ENCODE measurements at regions not wholly inside any gene's neighbourhood (a gene's known extent, or its start where the extent isn't known, plus 50 kb on each side); places are given as distances from the start of the nearest gene placed in this dataset.

DNA sequence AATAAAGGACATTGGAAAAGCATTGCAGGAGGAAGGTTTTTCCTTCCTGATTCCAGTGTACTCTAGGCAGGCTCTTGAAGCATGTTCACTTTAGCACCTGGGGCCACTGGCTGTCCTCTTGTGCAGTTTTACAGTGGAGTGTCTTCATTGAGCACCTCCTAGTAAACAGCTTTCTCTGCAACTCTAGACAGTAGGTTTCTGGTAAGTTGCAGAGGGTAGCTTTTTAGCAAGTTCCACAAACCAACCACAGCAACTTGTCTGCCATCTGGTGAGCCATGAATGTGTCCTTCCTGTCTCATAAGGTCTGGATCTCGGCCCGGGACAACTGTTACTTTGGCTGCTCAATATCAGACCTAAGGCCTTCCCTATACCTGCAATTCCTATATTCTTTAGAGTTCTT, 488.0 kb downstream of the MAN2A1 start:
- DNase-seq (no peak), ATAC-seq (no peak)
- no peaks in the 10 kb centered on the region for H3K4me1 ChIP-seq
- no peaks in the 10 kb centered on the region for H3K36me3 ChIP-seq
- intact Hi-C loops (cut with DNase I; ENCODE audit: low total_unique reads) = no loop called here
- no peaks in the 10 kb centered on the region for H3K9me3 ChIP-seq
- no peak overlapping the region for H3K27ac ChIP-seq
- TF ChIP-seq POLR2A (IDR thresholded peaks at IDR 0.05) = no peak
- TF ChIP-seq, protein P1, sequence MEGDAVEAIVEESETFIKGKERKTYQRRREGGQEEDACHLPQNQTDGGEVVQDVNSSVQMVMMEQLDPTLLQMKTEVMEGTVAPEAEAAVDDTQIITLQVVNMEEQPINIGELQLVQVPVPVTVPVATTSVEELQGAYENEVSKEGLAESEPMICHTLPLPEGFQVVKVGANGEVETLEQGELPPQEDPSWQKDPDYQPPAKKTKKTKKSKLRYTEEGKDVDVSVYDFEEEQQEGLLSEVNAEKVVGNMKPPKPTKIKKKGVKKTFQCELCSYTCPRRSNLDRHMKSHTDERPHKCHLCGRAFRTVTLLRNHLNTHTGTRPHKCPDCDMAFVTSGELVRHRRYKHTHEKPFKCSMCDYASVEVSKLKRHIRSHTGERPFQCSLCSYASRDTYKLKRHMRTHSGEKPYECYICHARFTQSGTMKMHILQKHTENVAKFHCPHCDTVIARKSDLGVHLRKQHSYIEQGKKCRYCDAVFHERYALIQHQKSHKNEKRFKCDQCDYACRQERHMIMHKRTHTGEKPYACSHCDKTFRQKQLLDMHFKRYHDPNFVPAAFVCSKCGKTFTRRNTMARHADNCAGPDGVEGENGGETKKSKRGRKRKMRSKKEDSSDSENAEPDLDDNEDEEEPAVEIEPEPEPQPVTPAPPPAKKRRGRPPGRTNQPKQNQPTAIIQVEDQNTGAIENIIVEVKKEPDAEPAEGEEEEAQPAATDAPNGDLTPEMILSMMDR (IDR thresholded peaks at IDR 0.05 in 4 of 5, conservative IDR thresholded peaks at IDR 0.05 in 1 of 5) = no peak
- no peak overlapping the region for H3K4me3 ChIP-seq
- no peaks in the 10 kb centered on the region for H3K27me3 ChIP-seq
- in situ Hi-C loops (cut with MboI; ENCODE audit: low sequenced_read_pairs in 4 of 4) = no loop called here

DNA sequence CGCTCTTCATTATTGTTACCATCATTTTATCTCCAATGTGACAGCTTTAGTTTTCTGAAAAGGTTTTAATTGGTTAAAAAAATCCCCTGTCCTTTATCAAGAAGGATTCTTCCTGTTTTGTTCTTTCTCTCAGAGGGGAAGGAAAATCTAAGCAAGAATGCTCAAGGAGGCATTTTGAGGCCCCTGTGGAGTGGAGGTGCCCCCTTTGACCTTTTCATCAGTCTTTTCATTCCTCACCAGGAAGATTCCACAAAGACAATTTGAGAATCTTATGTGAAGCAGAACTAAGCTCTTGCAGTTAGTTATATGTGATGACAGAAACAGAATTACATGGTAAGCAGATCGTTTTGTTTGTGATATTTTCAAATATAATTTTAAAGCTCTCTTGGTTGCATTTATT, 489.6 kb downstream of the MAN2A1 start:
- intact Hi-C loops (cut with DNase I; ENCODE audit: low total_unique reads) = no loop called here
- TF ChIP-seq, protein P1 (IDR thresholded peaks at IDR 0.05 in 4 of 5, conservative IDR thresholded peaks at IDR 0.05 in 1 of 5) = no peak
- TF ChIP-seq POLR2A (IDR thresholded peaks at IDR 0.05) = no peak

DNA sequence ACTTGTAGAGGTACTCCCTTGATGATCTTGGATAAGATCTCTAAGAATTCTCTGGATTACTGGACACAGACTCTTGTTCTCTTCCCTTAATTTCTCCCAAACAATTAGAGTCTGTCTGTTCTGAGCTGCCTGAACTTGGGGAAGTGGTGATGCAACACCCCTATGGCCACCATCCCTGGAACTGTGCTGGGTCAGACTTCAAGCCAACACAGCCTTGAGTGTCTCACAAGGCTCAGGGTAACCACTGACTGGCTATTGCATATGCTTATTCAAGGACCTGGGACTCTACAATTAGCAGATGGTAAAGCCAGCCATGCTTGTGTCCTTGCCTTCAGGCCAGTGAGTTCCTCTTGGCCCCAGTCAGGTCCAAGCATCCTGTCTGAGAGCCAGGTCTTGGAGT, 504.5 kb downstream of the MAN2A1 start:
- no peaks in the 10 kb centered on the region for H3K4me1 ChIP-seq
- H3K9me3 ChIP-seq = no peaks in the 10 kb centered on the region
- intact Hi-C loops (cut with DNase I; ENCODE audit: low total_unique reads) = no loop called here
- DNase-seq = no peak
- no peak for ATAC-seq
- in situ Hi-C loops (cut with MboI; ENCODE audit: low sequenced_read_pairs in 4 of 4) = no loop called here
- TF ChIP-seq POLR2A (IDR thresholded peaks at IDR 0.05) = no peak
- no peaks in the 10 kb centered on the region for H3K27me3 ChIP-seq
- no peak overlapping the region for H3K27ac ChIP-seq
- H3K4me3 ChIP-seq = no peak overlapping the region
- no peaks in the 10 kb centered on the region for H3K36me3 ChIP-seq

More for the DNA sequence above, 489.6 kb downstream of the MAN2A1 start:
- H3K4me1 ChIP-seq = no peaks in the 10 kb centered on the region
- no peak overlapping the region for H3K27ac ChIP-seq
- ATAC-seq (no peak), DNase-seq (no peak)
- no peak overlapping the region for H3K4me3 ChIP-seq
- in situ Hi-C loops (cut with MboI; ENCODE audit: low sequenced_read_pairs in 4 of 4) = no loop called here
- no peaks in the 10 kb centered on the region for H3K36me3 ChIP-seq
- no peaks in the 10 kb centered on the region for H3K9me3 ChIP-seq
- H3K27me3 ChIP-seq = no peaks in the 10 kb centered on the region

DNA sequence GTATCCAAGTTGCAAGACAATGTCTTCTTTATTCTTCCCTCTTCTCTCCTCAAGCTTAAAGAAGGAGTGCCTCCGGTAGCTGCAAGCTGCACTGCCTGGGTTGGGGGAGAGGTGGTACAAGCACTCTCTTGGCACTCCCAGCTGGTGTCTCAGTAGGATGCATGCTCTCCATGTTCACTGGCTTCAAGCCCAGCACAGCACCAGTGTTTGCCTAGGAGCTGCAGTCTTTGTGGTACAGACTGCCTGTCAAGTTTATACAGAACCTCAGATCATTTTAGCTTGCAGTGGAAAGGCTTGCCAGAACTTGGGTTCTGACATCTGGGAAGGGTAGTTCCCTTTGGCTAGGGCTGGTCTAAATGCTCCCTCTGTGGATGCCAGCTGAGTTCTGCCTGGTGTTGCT, 505.6 kb downstream of the MAN2A1 start:
- TF ChIP-seq, protein P1 (IDR thresholded peaks at IDR 0.05 in 4 of 5, conservative IDR thresholded peaks at IDR 0.05 in 1 of 5) = no peak
- TF ChIP-seq POLR2A (IDR thresholded peaks at IDR 0.05) = no peak
- intact Hi-C loops (cut with DNase I; ENCODE audit: low total_unique reads) (no loop called here), in situ Hi-C loops (cut with MboI; ENCODE audit: low sequenced_read_pairs in 4 of 4) (no loop called here)
- no peaks in the 10 kb centered on the region for H3K9me3 ChIP-seq
- DNase-seq = no peak
- no peaks in the 10 kb centered on the region for H3K4me1 ChIP-seq
- no peaks in the 10 kb centered on the region for H3K36me3 ChIP-seq
- no peaks in the 10 kb centered on the region for H3K27me3 ChIP-seq
- ATAC-seq = no peak
- H3K27ac ChIP-seq = no peak overlapping the region
- no peak overlapping the region for H3K4me3 ChIP-seq

DNA sequence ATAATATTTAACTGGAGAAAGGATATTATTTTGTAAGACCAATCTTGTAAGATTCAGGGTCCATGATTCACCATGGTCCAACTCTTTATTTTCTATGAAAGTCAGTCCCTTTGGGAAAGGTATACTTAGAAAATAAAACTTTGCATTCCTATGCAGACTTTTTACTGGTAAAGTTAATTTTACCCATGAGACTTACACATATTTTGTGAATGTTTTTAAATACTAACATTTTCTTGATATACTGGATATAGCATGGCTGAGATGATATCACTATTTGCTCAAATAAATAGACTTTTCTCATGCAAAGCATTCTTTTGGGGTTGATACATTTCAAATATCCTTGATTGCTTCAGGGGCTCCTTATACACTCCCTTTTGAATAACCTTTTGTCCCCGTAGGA, 512.1 kb downstream of the MAN2A1 start:
- Histone ChIP-seq H3K27ac (no peak overlapping the region), H3K36me3 (no peaks in the 10 kb centered on the region), H3K4me1 (no peaks in the 10 kb centered on the region), H3K4me3 (no peak overlapping the region), H3K27me3 (no peaks in the 10 kb centered on the region), H3K9me3 (no peaks in the 10 kb centered on the region)
- TF ChIP-seq POLR2A (IDR thresholded peaks at IDR 0.05) = no peak
- TF ChIP-seq, protein P1 (IDR thresholded peaks at IDR 0.05 in 4 of 5, conservative IDR thresholded peaks at IDR 0.05 in 1 of 5) = no peak
- intact Hi-C loops (cut with DNase I; ENCODE audit: low total_unique reads) = no loop called here
- in situ Hi-C loops (cut with MboI; ENCODE audit: low sequenced_read_pairs in 4 of 4) = no loop called here
- DNase-seq = no peak
- no peak for ATAC-seq
